HG03039 (cell line): ENCODE measurements at regions not wholly inside any gene's neighbourhood (a gene's known extent, or its start where the extent isn't known, plus 50 kb on each side); places are given as distances from the start of the nearest gene placed in this dataset.

Source experiments
- ATAC-seq: cut with Tn5 transposase; IDR thresholded peaks from one replicate; pipeline ENCODE4 v1.9.1; 2021; ENCODE audit warnings: mild to moderate bottlenecking, moderate library complexity; ENCODE audit not compliant: unreplicated experiment

- no peak for ATAC-seq
Observed at GRCh38 chr1:98216304-98216703, 295.5 kb upstream of the DPYD start.

DNA sequence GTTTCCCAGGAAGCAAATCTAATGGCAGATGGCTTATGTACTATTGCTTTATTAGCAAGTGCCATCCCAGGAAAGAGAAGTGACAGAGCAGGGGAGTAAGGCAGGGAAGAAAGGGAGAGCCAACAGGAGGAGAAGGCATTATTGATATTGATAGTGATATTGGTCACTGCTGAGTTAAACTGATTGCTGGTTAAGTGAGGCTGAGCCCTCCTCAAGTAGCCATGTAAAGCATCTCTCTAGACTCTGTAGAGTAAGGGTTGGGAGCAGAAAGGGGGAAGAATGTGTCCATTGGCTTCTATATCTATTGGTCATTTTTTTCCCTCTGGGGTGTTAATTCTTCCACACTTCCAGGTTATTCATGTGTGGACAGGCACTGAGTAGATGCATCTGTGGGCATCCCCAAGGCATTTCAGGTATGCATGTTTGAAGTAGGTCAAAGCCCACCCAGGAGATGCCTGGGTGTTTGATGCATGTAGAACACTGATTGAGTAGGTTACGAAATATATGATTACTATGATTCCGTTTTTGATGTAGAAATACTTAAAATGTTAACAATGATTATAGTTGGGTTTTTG, 290.5 kb upstream of the DPYD start:
- ATAC-seq: no peak

- no peak for ATAC-seq
Observed at GRCh38 chr1:98210563-98210962, 289.7 kb upstream of the DPYD start.

DNA sequence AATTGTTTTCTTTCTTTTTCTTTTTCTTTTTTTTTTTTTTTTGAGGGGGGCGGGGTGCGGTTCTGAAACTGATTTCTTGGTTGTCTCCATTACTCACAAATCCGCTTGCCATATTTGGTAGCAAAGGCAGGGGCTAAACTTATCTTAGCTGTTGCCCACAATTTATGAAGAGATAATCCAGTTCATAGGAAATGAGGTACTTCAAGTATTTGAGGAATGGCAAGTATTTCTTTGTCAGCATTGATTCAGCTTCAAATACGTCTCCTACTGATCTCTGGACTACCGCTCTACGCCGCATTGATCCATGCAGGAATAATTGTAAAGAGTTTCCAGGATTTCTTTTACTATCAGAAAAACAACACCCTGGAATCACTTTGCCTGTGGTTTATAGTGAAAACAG, 289.2 kb upstream of the DPYD start:
- ATAC-seq: no peak

GRCh38 chr1:98205291-98206017, 284.6 kb upstream of the DPYD start:
- no peak for ATAC-seq

DNA sequence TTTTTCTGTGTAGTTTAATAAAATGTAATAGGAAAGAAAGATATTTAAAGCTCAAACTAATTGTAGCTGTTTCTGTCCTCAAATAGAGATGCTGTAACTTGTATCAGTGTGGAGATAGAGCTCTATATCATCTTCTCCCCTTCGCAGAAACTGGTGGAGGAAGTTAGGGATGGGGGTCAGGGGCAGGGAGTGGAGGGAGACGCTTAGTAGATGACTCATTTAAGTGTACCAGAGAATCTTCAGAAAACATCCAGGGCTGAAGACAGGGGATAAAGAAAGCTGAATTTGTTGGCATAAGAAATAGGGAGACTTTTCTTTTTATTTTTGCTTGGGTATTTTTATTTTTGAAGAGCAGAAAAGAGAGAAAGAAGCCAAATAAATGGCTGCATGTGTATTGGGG, 282.6 kb upstream of the DPYD start:
- no peak for ATAC-seq

GRCh38 chr1:98201666-98202081, 280.8 kb upstream of the DPYD start:
- no peak for ATAC-seq

DNA sequence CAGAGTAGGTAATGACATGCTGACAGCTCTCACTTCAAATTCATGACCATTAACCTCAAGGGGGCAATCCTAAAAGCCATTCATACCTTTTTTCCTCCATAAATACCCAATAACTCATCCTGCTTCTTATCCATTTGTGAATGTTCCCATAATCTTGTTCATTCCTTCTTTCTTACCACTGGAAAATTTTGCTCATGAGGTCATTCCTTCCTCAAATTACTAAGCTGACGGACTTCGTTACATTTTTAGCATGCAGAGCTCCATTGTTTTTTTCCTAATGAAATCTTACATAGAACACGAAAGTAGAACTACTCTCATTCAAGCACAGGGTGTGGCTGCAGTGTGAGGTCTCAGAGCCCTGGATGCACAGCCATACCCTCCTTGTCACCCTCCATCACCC, 276.5 kb upstream of the DPYD start:
- no peak for ATAC-seq

DNA sequence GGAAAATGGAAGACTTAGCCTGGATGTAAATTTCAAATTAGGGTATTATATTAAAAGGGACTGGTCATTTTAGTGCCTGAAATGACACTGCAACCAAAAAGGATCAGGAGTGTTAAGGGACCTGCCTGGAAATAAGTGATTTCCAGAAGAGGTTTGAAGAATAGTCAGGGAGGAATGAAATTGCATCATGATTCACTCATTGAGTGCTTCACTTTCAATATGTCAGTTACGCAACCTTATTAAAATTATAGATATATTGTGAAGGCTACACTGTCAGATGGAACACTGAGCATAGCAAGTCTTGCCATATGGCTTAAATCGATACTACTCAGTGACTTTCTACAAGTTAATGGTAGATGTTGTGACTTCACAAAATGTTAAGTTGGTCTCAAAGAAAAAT, 275.2 kb upstream of the DPYD start:
- ATAC-seq: no peak

DNA sequence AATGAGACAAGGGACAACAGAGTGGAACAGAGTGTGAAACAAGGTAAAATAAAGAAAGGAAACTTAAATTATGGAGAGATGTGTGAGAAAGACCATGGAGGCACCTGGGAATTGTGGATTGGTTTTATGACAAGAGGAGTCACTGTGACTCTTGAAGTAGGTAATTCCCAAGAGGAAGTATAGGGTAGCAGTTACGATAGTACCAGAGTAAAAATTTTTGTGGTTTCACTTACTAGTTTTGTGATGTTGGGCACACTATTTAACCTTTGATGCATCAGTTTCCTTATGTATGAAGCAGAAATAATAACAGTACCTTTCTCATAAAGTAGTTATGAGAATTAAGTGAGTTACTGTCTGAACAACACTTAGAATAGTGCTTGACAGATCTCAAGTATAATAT, 267.9 kb upstream of the DPYD start:
- ATAC-seq: no peak

DNA sequence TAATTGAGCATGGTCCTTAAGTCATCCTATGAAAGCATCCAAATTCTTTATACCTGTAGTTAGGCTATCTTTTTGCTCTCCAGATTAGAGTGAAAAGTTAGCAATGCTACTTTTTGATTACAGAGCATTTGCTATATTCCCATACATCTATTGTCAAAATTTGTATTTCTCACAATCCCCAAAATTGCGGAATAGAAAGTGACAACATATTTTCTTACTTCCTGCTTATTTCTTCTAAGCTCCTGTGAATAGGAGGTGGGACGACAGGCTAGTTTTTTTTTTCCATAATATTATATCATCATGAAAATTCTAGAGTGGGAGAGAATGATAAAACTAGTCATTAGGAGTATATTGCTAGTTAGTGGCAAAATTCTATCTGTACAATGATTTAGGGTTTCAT, 264.0 kb upstream of the DPYD start:
- no peak for ATAC-seq

DNA sequence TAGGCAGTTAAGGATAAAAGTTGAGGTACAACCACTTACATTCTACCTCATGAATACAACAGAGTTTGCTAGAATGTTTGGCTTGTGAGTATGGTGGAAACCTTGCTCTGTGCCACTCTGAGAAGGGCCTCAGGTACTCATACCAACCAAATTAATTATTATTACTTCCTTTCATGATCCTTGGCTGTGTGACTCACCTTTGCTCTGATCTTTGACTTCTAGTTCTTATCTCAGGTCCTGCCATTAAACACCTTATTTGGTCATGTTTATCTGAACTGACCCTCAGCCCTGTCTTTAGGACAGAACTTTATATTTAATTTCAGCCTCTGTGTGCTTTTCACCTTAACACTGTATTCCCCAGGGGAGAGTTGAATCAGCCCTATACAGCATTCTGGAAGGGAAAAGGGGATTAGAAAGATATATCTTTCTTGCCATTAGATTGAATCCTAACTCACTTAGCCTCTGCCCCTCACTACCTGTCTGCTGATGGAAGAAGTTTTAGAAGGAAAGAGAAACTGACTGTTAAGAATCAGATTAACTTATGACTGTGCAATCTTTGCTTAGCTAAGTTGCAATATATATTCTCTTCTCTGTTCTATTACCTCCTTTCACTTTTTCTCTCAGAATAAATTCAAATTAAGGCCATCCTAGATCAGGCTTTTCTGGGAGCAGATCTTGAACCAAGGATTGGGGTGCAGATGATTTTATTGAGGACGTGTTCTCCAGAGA, 260.4 kb upstream of the DPYD start:
- ATAC-seq: no peak

DNA sequence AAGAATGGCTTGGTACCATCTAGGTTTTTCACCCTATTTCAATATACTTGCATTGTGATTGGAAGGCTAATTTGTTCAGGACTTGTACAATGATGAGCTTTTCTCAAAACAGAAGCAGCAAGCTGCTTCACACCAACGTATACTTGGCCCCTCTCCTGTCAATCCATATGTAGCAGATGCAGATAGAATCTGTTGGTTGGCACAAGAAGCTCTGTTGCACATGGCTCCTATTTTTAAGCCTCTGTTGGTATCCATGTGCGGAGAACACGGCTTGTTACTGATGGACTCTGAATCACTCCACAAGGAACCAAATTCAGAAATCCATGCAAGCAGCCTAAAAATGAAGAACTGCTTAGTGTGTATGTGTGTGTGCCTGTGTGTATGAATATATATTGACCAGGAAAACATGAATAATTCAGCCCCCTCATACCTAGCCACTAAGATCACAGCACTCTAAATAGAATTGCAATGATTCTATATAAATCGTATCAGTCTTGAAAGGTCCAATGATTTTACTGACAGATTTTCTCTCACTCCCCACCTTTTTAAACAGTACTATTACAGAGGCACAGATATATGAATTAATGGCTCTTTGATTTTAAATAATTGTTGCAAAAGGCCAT, 258.4 kb upstream of the DPYD start:
- ATAC-seq: no peak

DNA sequence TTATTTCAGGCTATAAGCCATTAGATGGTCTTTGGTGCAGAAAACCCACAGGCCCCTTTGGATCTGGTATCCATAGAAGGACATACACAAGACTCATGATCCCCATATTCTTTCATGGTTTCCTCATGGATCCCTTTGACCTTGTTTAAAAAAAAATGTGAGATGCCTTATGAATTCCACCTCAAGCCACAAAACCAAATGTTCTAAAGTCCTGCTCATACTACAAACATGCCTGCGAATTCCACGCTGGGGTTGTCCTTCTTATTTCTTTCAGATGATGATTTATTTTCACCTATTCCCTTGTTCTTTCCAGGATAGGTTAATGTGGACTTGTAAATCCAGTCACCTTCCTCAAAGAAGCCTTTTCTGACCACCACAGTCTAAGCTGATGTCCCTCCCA, 256.9 kb upstream of the DPYD start:
- no peak for ATAC-seq

- ATAC-seq: no peak
Observed at GRCh38 chr1:98176936-98177335, 256.1 kb upstream of the DPYD start.

DNA sequence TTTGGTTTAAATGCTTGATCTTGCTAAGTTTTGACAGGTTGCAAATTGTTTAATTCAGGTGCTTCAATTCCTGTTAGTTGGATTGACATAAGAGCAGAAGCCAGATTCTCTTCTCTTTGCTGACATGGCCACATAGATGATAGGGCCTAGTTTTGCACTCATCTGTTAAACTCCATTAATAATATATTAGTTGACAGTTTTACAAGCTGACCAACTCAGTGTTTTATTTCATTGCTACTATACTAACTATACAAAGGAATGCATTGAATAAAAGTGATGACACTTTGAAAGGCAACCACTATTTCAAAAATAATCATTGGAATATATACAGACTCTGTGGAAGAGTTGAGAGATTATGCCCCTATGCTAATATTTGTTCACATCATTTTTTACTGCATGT, 255.6 kb upstream of the DPYD start:
- ATAC-seq: no peak

DNA sequence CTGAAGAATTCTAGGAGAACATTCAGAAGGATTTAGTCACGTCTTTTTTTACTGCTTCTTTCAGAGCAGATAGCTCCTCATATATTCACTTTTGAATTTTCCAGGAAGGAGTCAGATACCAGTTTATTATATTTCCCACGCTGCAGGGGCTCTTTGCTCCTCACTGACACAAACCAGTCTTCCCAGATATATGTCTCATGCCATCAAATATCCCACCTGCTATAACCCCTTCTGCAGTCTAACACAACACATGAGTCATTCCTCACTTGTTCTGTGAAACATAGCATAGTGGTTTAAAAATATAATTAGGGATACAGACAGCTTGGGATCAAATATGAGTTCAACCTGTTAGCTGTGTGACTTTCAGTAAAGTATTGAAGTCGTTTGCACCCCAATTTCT, 251.7 kb upstream of the DPYD start:
- no peak for ATAC-seq

GRCh38 chr1:98172022-98172421, 251.2 kb upstream of the DPYD start:
- ATAC-seq: no peak

DNA sequence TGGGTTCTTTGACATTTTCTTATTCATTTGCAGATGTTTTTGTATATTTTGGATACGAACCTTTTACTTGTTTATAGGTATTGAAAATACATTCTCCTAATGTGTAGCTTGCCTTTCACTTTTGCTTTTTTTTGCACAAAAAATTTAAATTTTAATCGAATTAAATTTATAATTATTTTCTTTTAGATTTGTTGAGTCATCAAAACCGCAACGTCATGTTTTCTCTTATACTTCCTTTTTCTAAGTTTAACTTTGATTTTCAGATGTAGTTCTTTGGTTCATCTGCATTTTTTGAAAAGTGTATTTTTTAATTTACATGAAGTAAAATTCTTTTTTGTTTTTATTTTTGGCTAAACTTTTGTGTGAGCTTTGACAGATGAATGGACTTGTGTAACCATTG, 243.7 kb upstream of the DPYD start:
- no peak for ATAC-seq

- no peak for ATAC-seq
Observed at GRCh38 chr1:98157524-98158313, 236.9 kb upstream of the DPYD start.

DNA sequence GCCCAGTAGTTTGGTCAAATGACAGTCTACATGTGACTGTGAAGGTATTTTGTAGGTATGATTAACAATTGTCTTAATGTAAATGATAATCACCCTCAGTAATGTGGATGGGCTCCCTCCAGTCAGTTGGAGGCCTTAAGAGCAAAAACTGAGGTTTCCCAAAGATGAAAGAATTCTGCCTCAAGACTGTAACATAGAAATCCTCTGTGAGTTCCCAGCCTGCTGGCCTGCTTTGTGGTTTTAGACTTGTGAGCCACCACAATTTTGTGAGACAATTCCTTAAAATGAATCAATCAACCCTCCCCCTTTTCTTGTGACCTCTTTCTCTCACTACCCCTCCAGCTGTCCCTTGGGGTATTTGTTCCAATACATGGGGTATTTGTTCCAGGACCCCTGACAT, 226.4 kb upstream of the DPYD start:
- no peak for ATAC-seq
